ENCODE measurements at regions not wholly inside any gene's neighbourhood (a gene's known extent, or its start where the extent isn't known, plus 50 kb on each side); places are given as distances from the start of the nearest gene placed in this dataset.
"Not testable (repeated sequence)": the region's sequence is repeated elsewhere in the genome, so short reads cannot be mapped to it uniquely, and the experiment has no call there.

GRCh38 chr6:109251839-109252238 lies 130.4 kb downstream of the CD164 start (continued):
- TF ChIP-seq CEBPB (IDR thresholded peaks at IDR 0.05; ENCODE audit: low read depth, low read length) (no peak), RBBP5 (IDR thresholded peaks at IDR 0.05; ENCODE audit: borderline replicate concordance, low read depth, low read length) (no peak), SIRT6 (IDR thresholded peaks at IDR 0.05; ENCODE audit: low read length) (no peak), BACH1 (IDR thresholded peaks at IDR 0.05; ENCODE audit: low read length) (no peak), JUN (IDR thresholded peaks at IDR 0.05; ENCODE audit: low read depth, low read length) (no peak), CHD1 (IDR thresholded peaks at IDR 0.05; ENCODE audit: low read depth, low read length) (no peak), BCL11A (IDR thresholded peaks at IDR 0.05; ENCODE audit: low read depth in 2 of 2, low read length in 2 of 2) (no peak), SIN3A (conservative IDR thresholded peaks at IDR 0.05 in 1 of 2, IDR thresholded peaks at IDR 0.05 in 1 of 2; ENCODE audit: low read depth in 1 of 2, low read length in 2 of 2) (no peak), POU5F1 (IDR thresholded peaks at IDR 0.05; ENCODE audit: low read depth, low read length) (no peak), CBX5 (IDR thresholded peaks at IDR 0.05; ENCODE audit: low read depth, low read length) (no peak), SAP30 (IDR thresholded peaks at IDR 0.05; ENCODE audit: insufficient read depth, insufficient replicate concordance, low read length) (no peak)

GRCh38 chr6:109250544-109251156 lies 131.6 kb downstream of the CD164 start:
- H3K4me3 ChIP-seq (ENCODE audit: extremely low read depth in 1 of 4, insufficient read depth in 2 of 4, low read depth in 3 of 4, low read length in 4 of 4), result peak overlapping the region in 1 of 4 experiments; percentile 46; a peak in 1 of 8 replicates
- H4K8ac ChIP-seq (ENCODE audit: extremely low read depth, insufficient read depth, low read length); H3K14ac ChIP-seq (ENCODE audit: insufficient read length); H2BK20ac ChIP-seq (ENCODE audit: low read length); H3K9me3 ChIP-seq (ENCODE audit: insufficient read depth in 2 of 2, low read depth in 1 of 2, low read length in 1 of 2); H3K23ac ChIP-seq (ENCODE audit: insufficient read length); H2BK12ac ChIP-seq (ENCODE audit: low read depth, low read length); H2BK120ac ChIP-seq (replicated peaks; ENCODE audit: low read depth, low read length); H3K36me3 ChIP-seq (ENCODE audit: control insufficient read depth in 2 of 4, insufficient read depth in 4 of 4, low read length in 3 of 4); H3K4ac ChIP-seq (replicated peaks; ENCODE audit: insufficient read length, low read depth, low read length); H3K4me1 ChIP-seq (replicated peaks in 1 of 4; ENCODE audit: control insufficient read depth in 3 of 4, insufficient read depth in 4 of 4, low read length in 3 of 4); H3K23me2 ChIP-seq (ENCODE audit: low read depth, low read length); H3K56ac ChIP-seq (replicated peaks; ENCODE audit: insufficient read length, low read depth, low read length); H2BK5ac ChIP-seq (ENCODE audit: low read depth, low read length); H3K79me2 ChIP-seq (ENCODE audit: control insufficient read depth in 1 of 2, insufficient read depth in 2 of 2, low read length in 2 of 2); H3K27ac ChIP-seq (ENCODE audit: low read depth, low read length); H2BK15ac ChIP-seq (ENCODE audit: low read length); H2AK5ac ChIP-seq (ENCODE audit: low read depth, low read length); H4K91ac ChIP-seq (replicated peaks; ENCODE audit: insufficient read length, low read length); H4K20me1 ChIP-seq (replicated peaks in 1 of 2; ENCODE audit: control insufficient read depth in 1 of 2, insufficient read depth in 2 of 2, low read length in 2 of 2); H2AFZ ChIP-seq (ENCODE audit: low read length); H3K9ac ChIP-seq (replicated peaks in 1 of 4; ENCODE audit: extremely low read depth in 1 of 4, low read depth in 3 of 4, low read length in 3 of 4); H3K79me1 ChIP-seq (ENCODE audit: low read depth, low read length); FAIRE-seq; H3K27me3 ChIP-seq (replicated peaks in 1 of 4; ENCODE audit: control insufficient read depth in 3 of 4, extremely low read depth in 1 of 4, insufficient read depth in 3 of 4, low read length in 3 of 4); H3K18ac ChIP-seq (ENCODE audit: extremely low read depth, low read length); H4K5ac ChIP-seq (ENCODE audit: insufficient read length, low read depth, low read length): not testable (repeated sequence)
- WGBS, 2 experiments (ENCODE audit: extremely low coverage in 1 of 2, insufficient coverage in 1 of 2, insufficient read length in 1 of 2, insufficient replicate concordance in 2 of 2, low coverage in 1 of 2, low lambda C conversion rate in 2 of 2, missing lambda C conversion rate in 1 of 2), result 75% methylated on average over 7 of the region's 32 CpGs; no CpG with 5 or more reads in 1 of the 2 experiments
- ChIA-PET CTCF (ENCODE audit: partially characterized antibody) (interaction anchor here (0.6 kb wide), 1 partner anchor 14 kb away, joined by 5 read pairs; no protein-coding TSS in a partner anchor), POLR2A (ENCODE audit: partially characterized antibody) (interaction anchor here (0.6 to 2.4 kb wide), 3 partner anchors 22 to 135 kb away, joined by 3 to 9 read pairs (median 4); no protein-coding TSS in a partner anchor)
- H3K4me2 ChIP-seq (ENCODE audit: insufficient read depth in 1 of 2, low read depth in 2 of 2, low read length in 2 of 2), result peak overlapping the region in 1 of 2 experiments; percentile 54; a peak in 1 of 4 replicates
- peak in 1 of 2 experiments; percentile 56 for DNase-seq (ENCODE audit: low read depth in 1 of 2, low spot score in 2 of 2)
